Neural crest cell (in vitro differentiated cells): ENCODE measurements at regions not wholly inside any gene's neighbourhood (a gene's known extent, or its start where the extent isn't known, plus 50 kb on each side); places are given as distances from the start of the nearest gene placed in this dataset.
A peak's percentile ranks its signal among the peaks of the same experiment; 100 is the strongest.

Source experiments
- DNase-seq: peaks from one replicate; pipeline ENCODE4 v3.0.0; 2021; ENCODE audit warnings: low read depth, mixed read lengths, low spot score
- H3K27ac Mint-ChIP-seq: one replicate; pipeline ENCODE4 v1.8.0; 2021; ENCODE audit warnings: mild to moderate bottlenecking, mixed read lengths; ENCODE audit not compliant: unreplicated experiment
- H3K27me3 Mint-ChIP-seq: 2 replicates; pipeline ENCODE4 v1.8.0; 2021; ENCODE audit warnings: low read depth, mild to moderate bottlenecking, mixed read lengths
- H3K36me3 Mint-ChIP-seq: 2 replicates; pipeline ENCODE4 v1.8.0; 2021; ENCODE audit warnings: low read depth, mild to moderate bottlenecking, mixed read lengths
- H3K4me1 Mint-ChIP-seq: 2 replicates; pipeline ENCODE4 v1.8.0; 2021; ENCODE audit warnings: mixed read lengths
- H3K4me3 Mint-ChIP-seq: one replicate; pipeline ENCODE4 v1.8.0; 2021; ENCODE audit warnings: mild to moderate bottlenecking, mixed read lengths
- H3K9me3 Mint-ChIP-seq: 2 replicates; pipeline ENCODE4 v1.8.0; 2021; ENCODE audit warnings: mixed read lengths
- TF ChIP-seq, protein P1 (sequence below): fragments of 200-600 bp; sonication (generic); conservative IDR thresholded peaks from 2 replicates; pipeline ENCODE4 v1.5.0; 2021; ENCODE audit warnings: antibody characterized with exemption, mild to moderate bottlenecking

DNA sequence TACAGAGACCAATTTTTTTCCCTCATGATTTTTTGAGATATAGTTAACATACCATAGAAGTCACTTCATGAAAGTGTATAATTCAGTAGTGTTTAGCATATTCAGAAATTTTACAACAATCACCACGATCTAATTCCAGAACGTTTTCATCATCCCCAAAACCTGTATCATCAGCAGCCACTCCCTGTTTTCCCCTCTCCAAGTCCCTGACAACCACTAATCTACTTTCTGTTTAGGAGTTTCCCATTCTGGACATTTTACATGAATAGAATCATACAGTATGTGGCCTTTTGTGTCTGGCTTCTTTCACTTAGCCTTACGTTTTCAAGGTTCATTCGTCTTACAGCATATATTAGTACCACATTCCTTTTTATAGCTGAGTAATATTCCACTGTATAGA, 204.2 kb upstream of the PLD5 start:
- no peak for DNase-seq
- Mint-ChIP-seq H3K9me3 (peaks cover 9% of the 10 kb centered on the region), H3K27me3 (no peaks in the 10 kb centered on the region), H3K27ac (no peak overlapping the region), H3K4me3 (no peak overlapping the region), H3K4me1 (peaks cover 11% of the 10 kb centered on the region), H3K36me3 (peaks cover 5% of the 10 kb centered on the region)
- TF ChIP-seq, protein P1, sequence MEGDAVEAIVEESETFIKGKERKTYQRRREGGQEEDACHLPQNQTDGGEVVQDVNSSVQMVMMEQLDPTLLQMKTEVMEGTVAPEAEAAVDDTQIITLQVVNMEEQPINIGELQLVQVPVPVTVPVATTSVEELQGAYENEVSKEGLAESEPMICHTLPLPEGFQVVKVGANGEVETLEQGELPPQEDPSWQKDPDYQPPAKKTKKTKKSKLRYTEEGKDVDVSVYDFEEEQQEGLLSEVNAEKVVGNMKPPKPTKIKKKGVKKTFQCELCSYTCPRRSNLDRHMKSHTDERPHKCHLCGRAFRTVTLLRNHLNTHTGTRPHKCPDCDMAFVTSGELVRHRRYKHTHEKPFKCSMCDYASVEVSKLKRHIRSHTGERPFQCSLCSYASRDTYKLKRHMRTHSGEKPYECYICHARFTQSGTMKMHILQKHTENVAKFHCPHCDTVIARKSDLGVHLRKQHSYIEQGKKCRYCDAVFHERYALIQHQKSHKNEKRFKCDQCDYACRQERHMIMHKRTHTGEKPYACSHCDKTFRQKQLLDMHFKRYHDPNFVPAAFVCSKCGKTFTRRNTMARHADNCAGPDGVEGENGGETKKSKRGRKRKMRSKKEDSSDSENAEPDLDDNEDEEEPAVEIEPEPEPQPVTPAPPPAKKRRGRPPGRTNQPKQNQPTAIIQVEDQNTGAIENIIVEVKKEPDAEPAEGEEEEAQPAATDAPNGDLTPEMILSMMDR: no peak

DNA sequence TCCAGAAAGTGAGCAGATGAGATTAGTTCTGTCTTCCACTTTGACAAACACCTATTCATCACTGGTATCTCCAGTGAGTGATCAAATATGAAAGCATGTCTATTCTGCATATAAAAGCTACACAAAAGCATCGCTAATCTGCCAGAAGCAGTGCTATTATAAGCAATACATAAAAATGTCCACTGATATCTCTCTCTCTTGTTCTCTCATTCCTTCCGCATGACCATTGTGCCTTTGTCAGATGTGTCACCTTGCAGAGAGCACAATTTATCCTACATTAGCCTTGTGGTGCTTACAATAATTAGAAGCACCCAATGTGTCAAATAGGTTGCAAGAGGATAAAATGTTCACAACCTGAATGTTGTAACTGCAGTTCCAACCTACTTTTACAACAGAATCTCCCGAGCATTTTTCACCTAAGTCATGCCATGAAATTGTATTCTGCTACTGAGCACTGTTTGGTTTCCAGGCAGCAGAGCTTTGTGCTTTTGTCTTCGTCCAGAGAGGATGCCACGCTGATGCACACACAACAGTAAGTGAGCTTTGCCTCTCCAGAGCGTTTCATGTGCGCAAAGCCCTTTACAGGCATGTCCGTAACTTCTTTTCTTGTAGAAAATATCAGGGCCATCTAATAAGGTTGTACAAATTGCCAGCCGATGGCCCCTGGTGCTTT, 198.7 kb upstream of the PLD5 start:
- H3K4me1 Mint-ChIP-seq: peaks cover 22% of the 10 kb centered on the region
- TF ChIP-seq, protein P1: no peak
- H3K27me3 Mint-ChIP-seq: no peaks in the 10 kb centered on the region
- no peak overlapping the region for H3K27ac Mint-ChIP-seq
- H3K4me3 Mint-ChIP-seq: no peak overlapping the region
- peaks cover 3% of the 10 kb centered on the region for H3K9me3 Mint-ChIP-seq
- no peaks in the 10 kb centered on the region for H3K36me3 Mint-ChIP-seq
- no peak for DNase-seq

DNA sequence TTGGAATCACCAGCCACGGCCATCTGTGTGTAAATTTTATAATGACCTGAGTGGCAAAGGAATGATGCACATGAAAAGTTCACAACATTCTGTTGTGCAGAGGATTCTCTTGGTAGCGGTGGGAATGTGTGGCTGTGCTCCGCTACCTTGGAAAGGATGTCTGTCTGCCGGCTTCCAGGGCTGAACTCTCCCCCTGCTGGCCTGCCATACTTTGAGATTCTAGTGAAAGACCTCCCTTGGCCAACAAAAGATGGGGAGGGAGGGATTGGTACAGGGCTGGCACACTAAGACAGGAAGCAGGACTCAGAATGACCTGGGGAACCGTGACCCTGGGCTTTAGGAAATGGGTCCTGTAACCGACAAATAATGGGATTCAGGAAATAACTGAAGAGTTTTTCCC, 194.5 kb upstream of the PLD5 start:
- Mint-ChIP-seq H3K4me3 (no peak overlapping the region), H3K27ac (peak overlapping the region; percentile 75), H3K9me3 (peaks cover 4% of the 10 kb centered on the region), H3K36me3 (no peaks in the 10 kb centered on the region), H3K27me3 (no peaks in the 10 kb centered on the region), H3K4me1 (peaks cover 13% of the 10 kb centered on the region)
- no peak for DNase-seq
- TF ChIP-seq, protein P1: no peak

- H3K4me3 Mint-ChIP-seq: no peak overlapping the region
- H3K9me3 Mint-ChIP-seq: peaks cover 4% of the 10 kb centered on the region
- H3K4me1 Mint-ChIP-seq: no peaks in the 10 kb centered on the region
- H3K27me3 Mint-ChIP-seq: no peaks in the 10 kb centered on the region
- no peaks in the 10 kb centered on the region for H3K36me3 Mint-ChIP-seq
- H3K27ac Mint-ChIP-seq: no peak overlapping the region
- no peak for DNase-seq
- TF ChIP-seq, protein P1: no peak
Observed at GRCh38 chr1:242712248-242712647, 187.8 kb upstream of the PLD5 start.

DNA sequence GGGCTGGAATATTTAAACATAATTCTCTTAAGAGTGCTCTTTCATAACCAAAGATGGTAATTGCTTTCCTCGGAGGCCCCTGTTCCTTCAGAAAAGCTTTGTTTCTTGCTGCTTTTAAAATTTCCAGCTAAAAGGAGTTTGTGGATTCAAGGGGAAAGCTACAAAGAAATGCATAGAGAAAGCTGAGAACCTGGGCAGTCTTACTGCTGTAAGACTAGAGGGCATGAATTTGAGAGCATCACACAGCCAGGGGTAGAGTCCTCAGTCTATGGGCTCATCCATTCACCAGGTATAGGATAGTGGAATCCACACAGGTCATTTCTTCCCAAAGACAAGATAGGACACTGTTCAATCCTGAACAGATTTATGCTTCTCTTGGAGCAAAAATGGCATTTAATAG, 186.3 kb upstream of the PLD5 start:
- TF ChIP-seq, protein P1: no peak
- Mint-ChIP-seq H3K4me1 (no peaks in the 10 kb centered on the region), H3K4me3 (no peak overlapping the region), H3K9me3 (peaks cover 4% of the 10 kb centered on the region), H3K36me3 (no peaks in the 10 kb centered on the region), H3K27me3 (no peaks in the 10 kb centered on the region), H3K27ac (no peak overlapping the region)
- no peak for DNase-seq
